ENCODE measurements at regions not wholly inside any gene's neighbourhood (a gene's known extent, or its start where the extent isn't known, plus 50 kb on each side); places are given as distances from the start of the nearest gene placed in this dataset.

DNA sequence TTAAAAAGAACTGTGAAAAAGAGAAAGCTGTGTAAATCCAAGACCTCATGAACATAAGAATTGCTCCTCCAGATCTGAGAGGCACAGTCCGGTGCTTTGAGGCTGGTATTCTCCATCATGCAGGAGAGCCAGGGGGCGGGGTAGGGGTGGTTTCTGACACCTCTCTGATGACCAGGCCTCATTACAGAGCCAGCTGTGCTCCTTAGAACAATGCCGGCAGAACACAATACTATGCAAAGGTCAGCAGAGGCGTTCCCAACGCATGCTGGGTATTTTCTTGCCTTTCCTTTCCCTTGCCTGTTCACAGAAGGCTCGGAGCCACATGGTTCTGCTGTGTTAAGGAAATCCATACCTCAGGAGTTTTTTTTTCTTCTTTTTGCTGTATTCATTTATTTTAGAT lies 91.2 kb upstream of the SOD3 start:
- H3K4me2 ChIP-seq, result no peak overlapping the region
- no peak overlapping the region for H3K9ac ChIP-seq
- no peaks in the 10 kb centered on the region for H3K36me3 ChIP-seq
- no peak for TF ChIP-seq Cebpa-rat (IDR thresholded peaks at IDR 0.05)
- no peak overlapping the region for H3K4me3 ChIP-seq
- no peaks in the 10 kb centered on the region for H4K20me1 ChIP-seq
- no peaks in the 10 kb centered on the region for H3K4me1 ChIP-seq
- 0 out of 2 replicates have a peak, but pooled peaks cover 7% of the 10 kb centered on the region for H3K9me3 ChIP-seq
- no peaks in the 10 kb centered on the region for H3K27me3 ChIP-seq
- H3K27ac ChIP-seq, result no peak overlapping the region

- no peak overlapping the region for H3K27ac ChIP-seq
Observed at GRCh38 chr4:24705016-24705753, 90.2 kb upstream of the SOD3 start.

GRCh38 chr4:24713604-24714003 lies 81.8 kb upstream of the SOD3 start:
- Histone ChIP-seq H3K4me2 (no peak overlapping the region), H3K4me3 (no peak overlapping the region), H3K4me1 (no peaks in the 10 kb centered on the region), H3K9ac (no peak overlapping the region), H3K27me3 (no peaks in the 10 kb centered on the region), H3K36me3 (no peaks in the 10 kb centered on the region), H3K27ac (no peak overlapping the region), H3K9me3 (peaks cover 48% of the 10 kb centered on the region), H4K20me1 (no peaks in the 10 kb centered on the region)
- TF ChIP-seq Cebpa-rat (IDR thresholded peaks at IDR 0.05), result no peak

More at GRCh38 chr4:24705016-24705753, 90.2 kb upstream of the SOD3 start:
- Histone ChIP-seq H3K4me2 (no peak overlapping the region), H3K9ac (no peak overlapping the region), H3K9me3 (peaks cover 16% of the 10 kb centered on the region), H3K4me3 (no peak overlapping the region), H3K27me3 (no peaks in the 10 kb centered on the region), H4K20me1 (no peaks in the 10 kb centered on the region), H3K36me3 (no peaks in the 10 kb centered on the region), H3K4me1 (no peaks in the 10 kb centered on the region)
- TF ChIP-seq Cebpa-rat (IDR thresholded peaks at IDR 0.05), result no peak

- no peak overlapping the region for H3K9ac ChIP-seq
- no peak for TF ChIP-seq Cebpa-rat (IDR thresholded peaks at IDR 0.05)
- H3K27ac ChIP-seq, result no peak overlapping the region
- H3K27me3 ChIP-seq, result no peaks in the 10 kb centered on the region
- H3K4me3 ChIP-seq, result no peak overlapping the region
- no peaks in the 10 kb centered on the region for H3K4me1 ChIP-seq
- no peak overlapping the region for H3K4me2 ChIP-seq
- peaks cover 23% of the 10 kb centered on the region for H3K9me3 ChIP-seq
- no peaks in the 10 kb centered on the region for H3K36me3 ChIP-seq
- no peaks in the 10 kb centered on the region for H4K20me1 ChIP-seq
Observed at GRCh38 chr4:24719615-24720014, 75.8 kb upstream of the SOD3 start.

- H3K4me2 ChIP-seq, result no peak overlapping the region
- H3K4me3 ChIP-seq, result no peak overlapping the region
- no peak for TF ChIP-seq Cebpa-rat (IDR thresholded peaks at IDR 0.05)
- H3K27me3 ChIP-seq, result no peaks in the 10 kb centered on the region
- H3K9me3 ChIP-seq, result peaks cover 18% of the 10 kb centered on the region
- H4K20me1 ChIP-seq, result no peaks in the 10 kb centered on the region
- H3K36me3 ChIP-seq, result no peaks in the 10 kb centered on the region
- H3K4me1 ChIP-seq, result no peaks in the 10 kb centered on the region
- no peak overlapping the region for H3K9ac ChIP-seq
- no peak overlapping the region for H3K27ac ChIP-seq
Observed at GRCh38 chr4:24720436-24720835, 74.9 kb upstream of the SOD3 start.

- H3K27ac ChIP-seq, result no peak overlapping the region
- H4K20me1 ChIP-seq, result no peaks in the 10 kb centered on the region
- H3K9me3 ChIP-seq, result peaks cover 13% of the 10 kb centered on the region
- no peak overlapping the region for H3K4me3 ChIP-seq
- H3K27me3 ChIP-seq, result no peaks in the 10 kb centered on the region
- no peaks in the 10 kb centered on the region for H3K36me3 ChIP-seq
- H3K4me2 ChIP-seq, result no peak overlapping the region
- H3K4me1 ChIP-seq, result no peaks in the 10 kb centered on the region
- no peak overlapping the region for H3K9ac ChIP-seq
- no peak for TF ChIP-seq Cebpa-rat (IDR thresholded peaks at IDR 0.05)
Observed at GRCh38 chr4:24720979-24721378, 74.4 kb upstream of the SOD3 start.

GRCh38 chr4:24722026-24722568 lies 73.3 kb upstream of the SOD3 start:
- H4K20me1 ChIP-seq, result no peaks in the 10 kb centered on the region
- H3K9me3 ChIP-seq, result peaks cover 2% of the 10 kb centered on the region; the same call in 1 of the 2 replicates
- H3K4me3 ChIP-seq, result no peak overlapping the region
- no peaks in the 10 kb centered on the region for H3K27me3 ChIP-seq
- 0 out of 2 replicates have a peak, but pooled peaks have one; percentile 26 for TF ChIP-seq Cebpa-rat (IDR thresholded peaks at IDR 0.05)
- no peaks in the 10 kb centered on the region for H3K4me1 ChIP-seq
- H3K27ac ChIP-seq, result no peak overlapping the region
- H3K36me3 ChIP-seq, result no peaks in the 10 kb centered on the region
- H3K9ac ChIP-seq, result no peak overlapping the region
- H3K4me2 ChIP-seq, result no peak overlapping the region

DNA sequence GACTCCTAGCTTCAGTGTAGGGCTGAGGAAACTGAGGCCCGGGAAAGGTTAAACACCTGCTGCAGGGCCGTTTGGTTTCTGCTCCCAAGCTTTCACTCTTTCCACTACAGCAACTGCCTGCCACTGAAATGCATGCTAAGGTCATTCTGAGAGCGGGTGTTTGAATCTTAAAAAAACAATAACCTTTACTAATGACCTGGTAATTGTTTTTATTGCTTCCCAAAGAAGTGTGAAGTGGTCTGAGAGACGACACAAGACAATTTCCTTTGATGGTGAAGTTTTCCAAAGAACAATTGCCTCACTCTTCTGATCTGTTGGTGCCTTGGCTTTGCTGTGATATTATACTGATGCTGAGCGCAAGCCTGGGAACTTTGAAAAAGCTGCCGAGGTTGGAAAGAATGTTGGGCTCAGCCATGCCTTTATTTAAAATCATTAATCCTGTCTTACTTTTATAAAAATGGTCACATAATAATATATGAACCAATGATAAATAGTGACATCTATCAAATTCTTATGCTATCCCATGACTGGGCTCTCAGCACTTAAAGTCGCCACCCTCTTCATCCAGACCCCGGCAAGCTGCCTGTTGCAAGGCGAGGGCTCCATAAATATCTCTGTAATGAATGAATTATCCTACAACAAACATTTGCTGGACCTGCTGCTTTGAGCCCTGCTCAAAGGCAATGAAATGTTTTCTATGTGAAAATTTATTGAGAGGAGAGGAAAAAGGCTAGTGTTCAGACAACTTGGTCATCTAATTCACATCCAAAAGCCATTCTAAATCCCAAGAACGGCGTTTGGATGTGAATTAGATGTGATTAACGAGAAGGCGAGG lies 67.8 kb upstream of the SOD3 start:
- Histone ChIP-seq H3K4me1 (no peaks in the 10 kb centered on the region), H3K27ac (no peak overlapping the region), H3K27me3 (no peaks in the 10 kb centered on the region), H3K36me3 (no peaks in the 10 kb centered on the region), H3K9me3 (no peaks in the 10 kb centered on the region), H3K4me2 (no peak overlapping the region), H3K9ac (no peak overlapping the region), H4K20me1 (no peaks in the 10 kb centered on the region), H3K4me3 (no peak overlapping the region)
- no peak for TF ChIP-seq Cebpa-rat (IDR thresholded peaks at IDR 0.05)

- peaks cover 7% of the 10 kb centered on the region for H3K4me1 ChIP-seq
- H4K20me1 ChIP-seq, result no peaks in the 10 kb centered on the region
- no peaks in the 10 kb centered on the region for H3K36me3 ChIP-seq
- no peak for TF ChIP-seq Cebpa-rat (IDR thresholded peaks at IDR 0.05)
- no peak overlapping the region for H3K4me2 ChIP-seq
- H3K27me3 ChIP-seq, result no peaks in the 10 kb centered on the region
- H3K4me3 ChIP-seq, result no peak overlapping the region
- H3K9me3 ChIP-seq, result no peaks in the 10 kb centered on the region
- no peak overlapping the region for H3K9ac ChIP-seq
- no peak overlapping the region for H3K27ac ChIP-seq
Observed at GRCh38 chr4:24729119-24729730, 66.1 kb upstream of the SOD3 start.

Measured in BLaER1 (cell line).